ENCODE measurements at regions not wholly inside any gene's neighbourhood (a gene's known extent, or its start where the extent isn't known, plus 50 kb on each side); places are given as distances from the start of the nearest gene placed in this dataset.
"Not testable (repeated sequence)": the region's sequence is repeated elsewhere in the genome, so short reads cannot be mapped to it uniquely, and the experiment has no call there.

DNA sequence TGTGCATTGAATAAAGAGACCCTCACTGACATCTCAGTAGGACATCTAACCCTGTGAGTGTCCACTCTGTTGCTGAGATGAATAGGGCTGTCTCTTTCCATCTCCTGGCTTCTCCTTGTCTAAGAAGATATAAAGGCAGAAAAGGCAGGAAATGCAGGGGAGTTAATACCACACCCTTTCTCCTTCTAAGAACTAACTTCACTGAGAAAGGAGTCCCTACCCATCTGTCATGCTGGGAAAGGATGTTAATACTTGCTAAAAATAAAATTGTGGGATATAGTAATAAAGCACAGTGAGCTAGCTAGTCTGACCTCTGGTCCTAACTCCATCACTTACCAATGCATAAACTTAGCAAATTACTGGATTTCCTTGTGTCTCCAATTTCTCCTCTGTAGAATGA lies 213.9 kb upstream of the FIGN start:
- H3K27ac ChIP-seq, result no peak overlapping the region
- DNase-seq (ENCODE audit: low spot score), result no peak
- TF ChIP-seq, protein P1, sequence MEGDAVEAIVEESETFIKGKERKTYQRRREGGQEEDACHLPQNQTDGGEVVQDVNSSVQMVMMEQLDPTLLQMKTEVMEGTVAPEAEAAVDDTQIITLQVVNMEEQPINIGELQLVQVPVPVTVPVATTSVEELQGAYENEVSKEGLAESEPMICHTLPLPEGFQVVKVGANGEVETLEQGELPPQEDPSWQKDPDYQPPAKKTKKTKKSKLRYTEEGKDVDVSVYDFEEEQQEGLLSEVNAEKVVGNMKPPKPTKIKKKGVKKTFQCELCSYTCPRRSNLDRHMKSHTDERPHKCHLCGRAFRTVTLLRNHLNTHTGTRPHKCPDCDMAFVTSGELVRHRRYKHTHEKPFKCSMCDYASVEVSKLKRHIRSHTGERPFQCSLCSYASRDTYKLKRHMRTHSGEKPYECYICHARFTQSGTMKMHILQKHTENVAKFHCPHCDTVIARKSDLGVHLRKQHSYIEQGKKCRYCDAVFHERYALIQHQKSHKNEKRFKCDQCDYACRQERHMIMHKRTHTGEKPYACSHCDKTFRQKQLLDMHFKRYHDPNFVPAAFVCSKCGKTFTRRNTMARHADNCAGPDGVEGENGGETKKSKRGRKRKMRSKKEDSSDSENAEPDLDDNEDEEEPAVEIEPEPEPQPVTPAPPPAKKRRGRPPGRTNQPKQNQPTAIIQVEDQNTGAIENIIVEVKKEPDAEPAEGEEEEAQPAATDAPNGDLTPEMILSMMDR (IDR thresholded peaks at IDR 0.05), result no peak
- no peak overlapping the region for H3K4me3 ChIP-seq

DNA sequence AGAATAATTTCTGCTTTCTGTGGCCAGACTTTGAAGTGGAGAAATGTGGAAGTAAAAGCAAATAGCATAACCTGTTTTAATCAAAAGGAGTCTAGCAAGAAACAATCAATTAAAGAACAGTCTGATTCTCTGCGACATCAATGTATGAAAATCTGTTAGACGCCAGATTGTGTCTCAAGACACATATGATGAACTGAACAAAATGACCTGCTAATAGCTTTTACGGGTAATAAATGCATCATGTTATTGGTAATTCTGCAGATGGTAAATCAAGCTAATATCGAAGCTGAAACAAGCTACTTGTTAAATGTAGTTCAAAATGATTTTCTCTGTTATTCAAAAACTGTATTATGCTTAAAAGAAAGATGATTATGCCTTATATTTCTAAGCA lies 208.5 kb upstream of the FIGN start:
- H3K4me3 ChIP-seq, result no peak overlapping the region
- TF ChIP-seq, protein P1 (IDR thresholded peaks at IDR 0.05), result no peak
- H3K27ac ChIP-seq, result no peak overlapping the region
- DNase-seq (ENCODE audit: low spot score), result no peak

DNA sequence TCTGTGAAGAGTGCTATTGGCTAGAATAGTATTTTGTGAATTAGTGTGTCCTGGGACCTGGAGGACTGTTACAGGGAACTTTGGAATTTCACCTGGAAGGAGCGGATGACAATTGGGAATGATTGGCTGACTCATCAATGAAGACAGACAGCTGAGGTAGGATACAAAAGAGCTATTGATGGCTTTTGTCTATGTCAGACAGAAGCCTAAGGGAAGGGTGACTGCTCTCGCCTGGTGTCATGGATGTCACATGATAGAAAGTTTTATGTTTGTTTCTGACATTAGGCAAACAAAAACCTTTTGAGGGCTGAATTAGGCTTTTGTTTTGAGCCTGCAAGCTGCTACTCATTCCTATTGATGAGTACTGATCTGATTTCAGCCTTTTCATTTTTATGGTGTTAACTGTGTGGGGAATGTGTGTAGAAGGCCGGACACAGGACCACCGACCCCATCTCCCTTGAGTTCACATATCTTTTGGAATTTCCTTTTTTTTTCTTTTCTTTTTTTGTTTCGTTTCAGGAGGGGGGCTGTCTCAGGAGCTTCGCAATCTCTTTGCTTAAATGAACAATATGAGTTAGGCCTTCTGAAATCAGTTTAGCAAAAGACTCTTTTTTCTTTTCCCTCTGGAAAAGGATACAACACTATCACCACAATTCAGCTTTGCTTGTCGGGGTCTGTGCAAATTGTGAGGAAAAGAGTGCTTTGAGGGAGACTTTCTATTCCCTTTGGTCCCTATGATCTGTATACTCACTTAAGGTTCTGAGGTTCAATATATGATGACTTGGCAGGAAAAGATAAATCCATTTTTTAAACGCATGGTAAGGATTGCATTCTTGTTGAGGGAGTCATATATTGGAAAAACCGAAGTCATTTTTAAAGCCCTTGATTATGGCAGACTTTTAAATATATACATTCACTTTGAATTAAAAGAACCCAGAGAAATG lies 207.9 kb upstream of the FIGN start:
- H3K4me3 ChIP-seq, result no peak overlapping the region
- no peak for DNase-seq (ENCODE audit: low spot score)
- TF ChIP-seq, protein P1 (IDR thresholded peaks at IDR 0.05), result no peak
- H3K27ac ChIP-seq, result no peak overlapping the region

DNA sequence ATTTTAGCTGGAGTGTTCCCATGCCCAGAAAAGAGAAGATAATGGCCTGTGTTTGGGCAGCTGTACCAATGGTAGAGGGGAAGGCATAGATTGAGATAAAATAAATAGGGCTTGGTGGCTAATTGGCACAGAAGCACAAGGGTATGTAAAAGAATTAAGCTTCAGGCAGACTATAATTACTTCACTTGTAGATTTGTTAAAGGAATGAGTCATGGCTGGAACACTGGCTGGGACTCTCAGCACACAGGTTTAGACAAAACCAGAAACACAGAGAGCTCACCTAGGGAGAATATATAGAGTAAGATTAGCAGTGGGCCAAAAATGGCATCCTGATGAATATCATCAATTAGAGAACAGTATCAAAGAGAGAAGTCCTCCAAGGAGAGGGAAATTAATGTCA lies 198.3 kb upstream of the FIGN start:
- DNase-seq (ENCODE audit: low spot score), result no peak
- Histone ChIP-seq H3K4me3 (no peak overlapping the region), H3K27ac (no peak overlapping the region)
- TF ChIP-seq, protein P1 (IDR thresholded peaks at IDR 0.05), result no peak

DNA sequence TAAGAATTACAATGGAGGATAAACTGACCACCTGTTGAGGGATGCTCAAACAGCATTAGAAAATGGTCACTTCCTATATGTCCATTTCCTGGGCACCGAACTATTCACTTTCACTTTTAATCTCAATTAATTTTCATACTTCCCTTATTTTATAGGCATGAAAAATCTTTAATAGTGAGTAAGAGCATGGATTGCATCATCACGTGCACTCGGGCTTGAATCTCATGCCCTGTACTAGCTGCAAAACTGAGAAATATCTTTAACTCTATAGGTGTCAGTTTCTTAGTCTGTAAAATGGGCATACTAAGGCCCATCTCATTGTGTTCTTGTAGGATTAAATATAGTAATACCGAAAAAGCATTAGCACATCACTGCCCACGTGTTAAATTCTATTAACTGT lies 183.9 kb upstream of the FIGN start:
- no peak for DNase-seq (ENCODE audit: low spot score)
- H3K4me3 ChIP-seq, result peak overlapping the region; percentile 11
- TF ChIP-seq, protein P1 (IDR thresholded peaks at IDR 0.05), result no peak
- H3K27ac ChIP-seq, result no peak overlapping the region

DNA sequence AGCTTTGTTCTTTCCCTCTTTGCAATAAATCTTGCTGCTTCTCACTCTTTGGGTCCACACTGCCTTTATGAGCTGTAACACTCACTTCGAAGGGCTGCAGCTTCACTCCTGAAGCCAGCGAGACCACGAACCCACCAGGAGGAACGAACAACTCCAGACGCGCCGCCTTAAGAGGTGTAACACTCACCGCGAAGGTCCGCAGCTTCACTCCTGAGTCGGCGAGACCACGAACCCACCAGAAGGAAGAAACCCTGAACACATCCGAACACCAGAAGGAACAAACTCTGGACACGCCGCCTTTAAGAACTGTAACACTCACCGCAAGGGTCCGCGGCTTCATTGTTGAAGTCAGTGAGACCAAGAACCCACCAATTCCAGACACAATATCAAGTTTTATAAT lies 178.7 kb upstream of the FIGN start:
- H3K4me3 ChIP-seq; DNase-seq (ENCODE audit: low spot score); H3K27ac ChIP-seq: not testable (repeated sequence)

DNA sequence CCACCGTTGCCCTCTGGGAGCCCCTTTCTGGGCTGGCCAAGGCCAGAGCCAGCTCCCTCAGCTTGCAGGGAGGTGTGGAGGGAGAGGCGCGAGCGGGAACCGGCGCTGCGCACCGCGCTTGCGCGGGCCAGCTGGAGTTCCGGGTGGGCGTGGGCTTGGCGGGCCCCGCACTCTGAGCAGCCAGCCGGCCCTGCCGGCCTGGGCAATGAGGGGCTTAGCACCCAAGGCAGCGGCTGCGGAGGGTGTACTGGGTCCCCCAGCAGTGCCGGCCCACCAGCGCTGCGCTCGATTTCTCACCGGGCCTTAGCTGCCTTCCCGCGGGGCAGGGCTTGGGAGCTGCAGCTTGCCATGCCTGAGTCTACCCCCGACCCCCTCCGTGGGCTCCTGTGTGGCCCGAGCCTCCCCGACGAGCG lies 177.7 kb upstream of the FIGN start:
- not testable (repeated sequence) for H3K27ac ChIP-seq; H3K4me3 ChIP-seq; DNase-seq (ENCODE audit: low spot score)

DNA sequence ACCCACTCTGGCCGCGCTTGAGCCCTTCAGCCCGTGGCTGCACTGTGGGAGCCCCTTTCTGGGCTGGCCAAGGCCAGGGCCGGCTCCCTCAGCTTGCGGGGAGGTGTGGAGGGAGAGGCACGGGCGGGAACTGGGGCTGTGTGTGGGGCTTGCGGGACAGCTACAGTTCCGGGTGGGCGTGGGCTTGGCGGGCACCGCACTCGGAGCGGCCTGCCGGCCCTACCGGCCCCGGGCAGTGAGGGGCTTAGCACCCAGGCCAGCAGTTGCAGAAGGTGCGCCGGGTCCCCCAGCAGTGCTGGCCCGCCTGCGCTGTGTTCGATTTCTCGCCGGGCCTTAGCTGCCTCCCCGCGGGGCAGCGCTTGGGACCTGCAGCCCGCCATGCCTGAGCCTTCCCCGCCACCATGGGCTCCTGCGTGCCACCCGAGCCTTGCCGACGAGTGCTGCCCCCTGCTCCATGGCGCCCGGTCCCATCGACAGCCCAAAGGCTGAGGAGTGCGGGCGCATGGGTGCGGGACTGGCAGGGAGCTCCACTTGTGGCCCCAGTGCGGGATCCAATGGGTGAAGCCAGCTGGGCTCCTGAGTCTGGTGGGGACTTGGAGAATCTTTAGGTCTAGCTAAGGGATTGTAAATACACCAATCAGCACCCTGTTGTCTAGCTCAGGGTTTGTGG lies 173.7 kb upstream of the FIGN start:
- Histone ChIP-seq H3K27ac (no peak overlapping the region), H3K4me3 (no peak overlapping the region)
- TF ChIP-seq, protein P1 (IDR thresholded peaks at IDR 0.05), result no peak
- DNase-seq (ENCODE audit: low spot score), result no peak

All from coronary artery (tissue), 2 donors.